GM12874 (cell line): ENCODE measurements at regions not wholly inside any gene's neighbourhood (a gene's known extent, or its start where the extent isn't known, plus 50 kb on each side); places are given as distances from the start of the nearest gene placed in this dataset.

Experiments
- CTCF ChIP-seq: IDR thresholded peaks from 2 replicates; pipeline ENCODE4 v1.5.1; 2011; ENCODE audit warnings: low read depth, mild to moderate bottlenecking, control low read depth, low read length, moderate library complexity; ENCODE audit not compliant: insufficient read depth

DNA sequence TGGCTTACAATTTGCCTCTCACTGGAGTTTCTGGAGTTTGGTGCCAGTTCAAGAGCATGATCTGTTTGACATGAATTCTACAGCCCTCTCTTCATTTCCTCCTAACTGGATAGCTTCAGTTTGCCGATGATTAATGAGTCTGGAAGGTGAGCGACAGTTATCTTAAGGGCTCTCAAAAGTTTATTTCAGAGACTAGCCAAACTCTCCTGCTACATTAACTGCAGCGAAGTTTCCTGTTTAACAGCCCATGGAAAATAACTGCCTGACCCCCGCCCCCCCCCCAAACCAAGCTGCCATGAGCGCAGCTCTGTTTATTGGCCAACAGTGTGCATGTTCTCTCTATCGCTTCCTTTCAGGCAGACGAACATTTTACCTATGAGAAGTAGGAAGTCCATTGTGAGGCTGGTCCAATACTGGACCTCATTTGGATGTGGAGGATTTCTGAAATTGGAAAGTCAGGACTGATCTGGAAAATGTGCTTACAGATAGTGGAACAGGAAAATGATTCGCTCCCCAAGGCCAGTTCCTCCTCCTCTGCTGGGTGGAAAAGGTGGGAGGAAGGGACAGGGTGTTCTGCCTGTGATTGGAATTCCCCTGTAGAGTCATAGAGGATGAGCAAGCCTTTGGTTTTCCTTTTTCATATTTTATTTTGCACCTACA is 522.2 kb upstream of the JAG1 start:
- no peak for TF ChIP-seq CTCF

DNA sequence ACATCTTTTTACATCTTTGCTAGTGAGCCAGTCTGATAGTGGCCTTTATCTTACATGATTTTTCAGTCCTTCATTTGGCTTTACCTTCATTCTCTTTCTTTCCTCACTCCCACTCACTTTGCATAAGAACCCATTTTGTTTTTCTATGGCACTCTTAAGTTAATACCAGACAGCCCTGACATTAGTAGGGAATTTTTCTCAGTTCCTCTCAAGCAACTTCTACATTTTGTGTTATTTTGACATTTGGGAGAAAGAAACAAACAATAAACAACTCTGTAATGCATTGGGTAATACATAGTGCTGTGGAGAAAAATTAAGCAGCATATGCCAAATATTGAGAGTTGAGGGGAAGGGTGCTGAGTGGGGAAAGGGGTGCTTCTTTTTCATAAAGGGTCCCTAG is 524.1 kb upstream of the JAG1 start:
- TF ChIP-seq CTCF: no peak

GRCh38 chr20:11200423-11200822 is 526.6 kb upstream of the JAG1 start:
- TF ChIP-seq CTCF: no peak

DNA sequence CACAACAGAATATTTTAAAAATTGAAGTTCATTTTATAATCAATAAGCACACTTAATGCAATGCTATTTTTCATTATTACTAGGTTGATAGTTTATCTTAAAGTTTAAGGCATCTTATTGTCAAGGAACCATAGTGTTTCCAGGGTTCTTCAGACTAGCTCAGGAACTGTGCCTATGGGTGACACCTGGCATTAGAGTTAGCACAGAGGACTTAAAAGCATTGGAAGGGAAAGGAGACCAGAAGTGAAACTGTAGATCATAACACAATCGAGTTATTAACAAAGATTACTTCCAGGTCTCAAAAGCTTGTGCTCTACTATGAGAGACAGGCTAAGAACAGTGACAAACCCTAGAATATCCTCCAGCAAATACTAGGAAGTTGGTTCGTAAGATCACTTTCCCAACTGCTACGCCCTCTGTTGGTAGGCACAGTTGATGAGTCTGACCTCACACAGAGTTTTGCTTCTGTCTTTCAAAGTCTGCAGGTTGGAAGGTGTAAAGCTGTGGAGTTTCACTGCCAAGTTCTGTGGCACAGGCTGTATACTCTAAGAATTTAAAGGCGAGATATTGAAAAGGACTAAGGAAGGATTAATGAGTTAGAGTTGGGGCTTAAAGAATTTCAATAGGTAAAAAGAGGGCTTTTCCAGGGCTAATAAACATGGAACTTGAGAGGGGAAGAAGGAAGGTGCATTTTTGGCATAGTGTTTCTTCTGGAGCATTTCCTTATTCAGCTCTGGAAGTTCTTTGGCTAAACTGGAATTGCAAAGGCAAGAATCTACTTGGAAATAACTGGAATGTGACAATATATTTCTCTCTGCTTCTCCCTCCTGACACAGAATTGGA is 531.3 kb upstream of the JAG1 start:
- peak; percentile 85 for TF ChIP-seq CTCF

- TF ChIP-seq CTCF: no peak
Observed at GRCh38 chr20:11205769-11206362, 532.1 kb upstream of the JAG1 start.

GRCh38 chr20:11207749-11208502 is 534.1 kb upstream of the JAG1 start:
- TF ChIP-seq CTCF: no peak

- TF ChIP-seq CTCF: no peak
Observed at GRCh38 chr20:11210611-11211010, 536.8 kb upstream of the JAG1 start.
